Prostate gland (tissue), 2 donors: ENCODE measurements at regions not wholly inside any gene's neighbourhood (a gene's known extent, or its start where the extent isn't known, plus 50 kb on each side); places are given as distances from the start of the nearest gene placed in this dataset.

Experiments used
- CTCF ChIP-seq, 4 experiments: fragments of 200-600 bp in 2 of 4; fragments of 450-650 bp in 2 of 4; sonication (generic) in 2 of 4; IDR thresholded peaks; 1 replicate in 3 of 4; 2 replicates in 1 of 4; pipeline ENCODE4 v1.5.1; 2016 to 2019; ENCODE audit warnings: antibody characterized with exemption in 4 of 4, mild to moderate bottlenecking in 2 of 4, moderate library complexity in 2 of 4
- POLR2A ChIP-seq: fragments of 450-650 bp; IDR thresholded peaks from one replicate; pipeline ENCODE4 v1.6.1; 2016; ENCODE audit warnings: antibody characterized with exemption, mild to moderate bottlenecking
- POLR2AphosphoS5 ChIP-seq: sonication (generic); formaldehyde crosslinking; IDR thresholded peaks from one replicate; pipeline ENCODE4 v1.6.1; 2017; ENCODE audit warnings: antibody characterized with exemption

DNA sequence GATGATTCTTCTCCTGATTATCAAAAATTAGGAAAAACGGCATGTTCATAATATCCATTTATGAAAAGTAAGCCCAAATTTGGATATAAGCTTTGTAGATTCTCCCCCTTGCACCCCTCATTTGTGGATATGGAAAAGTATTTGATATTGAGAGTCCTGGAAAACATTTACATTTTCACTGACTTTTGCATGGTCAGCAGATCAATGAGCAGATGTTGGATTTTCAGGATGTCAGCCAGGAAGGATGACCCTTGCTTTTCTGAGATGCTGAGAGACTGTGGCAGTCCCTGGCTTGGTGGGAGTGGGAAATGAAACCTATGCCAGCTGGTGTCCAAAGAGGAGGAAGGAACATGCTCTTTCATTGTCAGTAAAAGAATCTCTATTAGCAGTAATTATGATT is 410.8 kb downstream of the DMAC1 start:
- no peak for TF ChIP-seq CTCF (IDR thresholded peaks at IDR 0.05)
- TF ChIP-seq POLR2AphosphoS5 = no peak
- TF ChIP-seq POLR2A = no peak
